Lung (tissue), 11 donors: ENCODE measurements at regions not wholly inside any gene's neighbourhood (a gene's known extent, or its start where the extent isn't known, plus 50 kb on each side); places are given as distances from the start of the nearest gene placed in this dataset.

Source experiments
- ATAC-seq: fragments of 200-7000 bp; cut with Tn5 transposase; one replicate; pipeline ENCODE4 v1.9.1; 2020; ENCODE audit warnings: moderate number of reproducible peaks; ENCODE audit not compliant: insufficient read depth, low FRiP score
- DNase-seq, 3 donors: peaks; one replicate each; pipeline ENCODE4 v3.0.0-alpha.2; 2013 to 2017
- H3K27ac ChIP-seq, 2 donors: one replicate each; pipeline ENCODE4 v1.5.1; 2013; ENCODE audit warnings: mild to moderate bottlenecking in 2 of 2, moderate library complexity in 2 of 2, control low read depth in 1 of 2, inconsistent platforms in 1 of 2, low read depth in 1 of 2, low read length in 1 of 2
- H3K27me3 ChIP-seq, 3 donors: one replicate each; pipeline ENCODE4 v1.5.1; 2013; ENCODE audit warnings: low read length in 2 of 3; ENCODE audit not compliant: control insufficient read depth in 3 of 3, insufficient read depth in 3 of 3
- H3K36me3 ChIP-seq, 4 donors: one replicate each; pipeline ENCODE4 v1.5.1; 2013; ENCODE audit warnings: low read length in 4 of 4, mild to moderate bottlenecking in 1 of 4, moderate library complexity in 1 of 4; ENCODE audit not compliant: control insufficient read depth in 4 of 4, insufficient read depth in 4 of 4
- H3K4me1 ChIP-seq, 5 donors: one replicate each; pipeline ENCODE4 v1.5.1; 2013; ENCODE audit warnings: low read length in 5 of 5, mild to moderate bottlenecking in 2 of 5, moderate library complexity in 1 of 5; ENCODE audit not compliant: control insufficient read depth in 5 of 5, insufficient read depth in 5 of 5
- H3K4me3 ChIP-seq: one replicate; pipeline ENCODE4 v1.5.1; 2013; ENCODE audit warnings: mild to moderate bottlenecking, control low read depth, moderate library complexity
- H3K9ac ChIP-seq, 2 donors: one replicate each; pipeline ENCODE4 v1.5.1; 2013; ENCODE audit warnings: low read length in 2 of 2, control low read depth in 1 of 2; ENCODE audit not compliant: insufficient read depth in 1 of 2
- H3K9me3 ChIP-seq, 4 donors: one replicate each; pipeline ENCODE4 v1.5.1; 2013; ENCODE audit warnings: low read length in 3 of 4, mild to moderate bottlenecking in 1 of 4, moderate library complexity in 1 of 4; ENCODE audit not compliant: control insufficient read depth in 4 of 4, insufficient read depth in 3 of 4
- WGBS, 2 donors: extraction: QIAGEN DNeasy Blood & Tissue Kit; methylation state at CpG; one replicate each; pipeline ENCODE4 v1.1.7; 2013; 5-methylcytosine and 5-hydroxymethylcytosine counted together
- TF ChIP-seq, protein P1 (sequence below): IDR thresholded peaks from 2 replicates; pipeline ENCODE4 v1.5.1; 2012; ENCODE audit warnings: mild to moderate bottlenecking; ENCODE audit errors: control extremely low read depth, extremely low read depth
- donor health status: control.
- donor health status: control.
- donor health status: Bipolar disorder and iron deficiency.
- donor health status: healthy.
- donor health status: DM: yes; HTN: yes; CAD: no.

DNA sequence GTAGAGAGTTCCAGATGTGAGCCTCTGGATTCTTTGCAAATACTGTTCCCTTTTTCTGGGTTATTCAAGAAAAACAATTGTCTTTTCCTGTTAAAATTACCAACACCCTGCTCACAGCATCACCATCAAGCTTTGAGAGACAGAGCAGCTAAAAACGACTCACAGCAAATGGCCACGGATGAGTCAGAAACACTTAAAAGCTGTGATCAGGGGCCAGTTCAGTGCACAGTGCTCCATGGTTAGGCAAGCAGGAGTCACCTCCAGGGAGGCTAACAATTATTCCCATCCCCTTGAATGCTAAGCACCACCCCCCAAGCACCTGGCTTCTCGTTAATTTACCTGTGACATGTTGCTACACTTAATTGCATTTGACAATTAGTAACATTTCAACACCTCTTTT, 128.4 kb upstream of the CAMK1G start:
- Histone ChIP-seq H3K27ac (no peak overlapping the region), H3K4me1 (no peaks in the 10 kb centered on the region), H3K27me3 (no peaks in the 10 kb centered on the region), H3K36me3 (no peaks in the 10 kb centered on the region), H3K9ac (no peak overlapping the region), H3K4me3 (no peak overlapping the region), H3K9me3 (peaks cover 0 to 2% (median 0%) of the 10 kb centered on the region in 4 donors)
- TF ChIP-seq, protein P1, sequence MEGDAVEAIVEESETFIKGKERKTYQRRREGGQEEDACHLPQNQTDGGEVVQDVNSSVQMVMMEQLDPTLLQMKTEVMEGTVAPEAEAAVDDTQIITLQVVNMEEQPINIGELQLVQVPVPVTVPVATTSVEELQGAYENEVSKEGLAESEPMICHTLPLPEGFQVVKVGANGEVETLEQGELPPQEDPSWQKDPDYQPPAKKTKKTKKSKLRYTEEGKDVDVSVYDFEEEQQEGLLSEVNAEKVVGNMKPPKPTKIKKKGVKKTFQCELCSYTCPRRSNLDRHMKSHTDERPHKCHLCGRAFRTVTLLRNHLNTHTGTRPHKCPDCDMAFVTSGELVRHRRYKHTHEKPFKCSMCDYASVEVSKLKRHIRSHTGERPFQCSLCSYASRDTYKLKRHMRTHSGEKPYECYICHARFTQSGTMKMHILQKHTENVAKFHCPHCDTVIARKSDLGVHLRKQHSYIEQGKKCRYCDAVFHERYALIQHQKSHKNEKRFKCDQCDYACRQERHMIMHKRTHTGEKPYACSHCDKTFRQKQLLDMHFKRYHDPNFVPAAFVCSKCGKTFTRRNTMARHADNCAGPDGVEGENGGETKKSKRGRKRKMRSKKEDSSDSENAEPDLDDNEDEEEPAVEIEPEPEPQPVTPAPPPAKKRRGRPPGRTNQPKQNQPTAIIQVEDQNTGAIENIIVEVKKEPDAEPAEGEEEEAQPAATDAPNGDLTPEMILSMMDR, result no peak
- 74 to 82% methylated on average over 3 of the region's 3 CpGs for WGBS, 2 donors
- DNase-seq, result no peak
- no peak for ATAC-seq

DNA sequence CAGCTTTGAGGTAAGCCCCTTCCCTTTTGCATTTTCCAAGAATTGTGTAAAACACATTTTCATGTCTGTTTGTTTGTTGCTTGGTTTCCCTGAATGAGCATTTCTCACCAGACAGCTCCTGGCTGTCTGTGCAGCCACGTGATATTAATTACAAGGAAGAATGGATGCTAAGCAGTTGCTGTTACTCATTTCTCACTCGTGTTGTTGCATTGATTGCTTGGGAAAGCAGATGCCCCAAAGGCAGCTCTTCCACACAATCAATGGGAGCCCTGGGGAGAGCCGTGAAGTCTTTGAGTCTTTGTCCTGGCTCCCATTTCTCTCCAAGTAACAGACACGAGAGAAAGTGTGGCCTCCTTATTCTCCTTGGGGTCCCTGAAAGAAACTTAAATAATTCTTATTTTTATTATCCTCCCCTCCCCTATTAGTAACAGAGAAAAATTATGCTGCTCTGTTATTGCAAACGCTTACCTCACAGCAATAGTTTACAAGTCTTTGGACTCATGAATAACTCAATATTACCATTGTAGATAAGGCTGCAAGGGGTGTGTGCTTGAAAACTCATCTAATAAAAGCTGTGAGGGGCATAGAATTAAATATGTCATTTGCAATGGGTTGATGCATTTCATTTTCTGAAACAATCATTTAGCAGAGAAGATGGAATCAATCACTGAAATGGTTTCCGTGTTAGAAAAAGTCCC, 127.7 kb upstream of the CAMK1G start:
- Histone ChIP-seq H3K36me3 (no peaks in the 10 kb centered on the region), H3K27ac (no peak overlapping the region), H3K4me3 (no peak overlapping the region), H3K27me3 (no peaks in the 10 kb centered on the region), H3K9me3 (peaks cover 0 to 2% (median 0%) of the 10 kb centered on the region in 4 donors), H3K4me1 (no peaks in the 10 kb centered on the region), H3K9ac (no peak overlapping the region)
- DNase-seq (no peak), ATAC-seq (no peak)
- WGBS, 2 donors, result 73 to 84% methylated on average over 6 of the region's 6 CpGs
- TF ChIP-seq, protein P1, result no peak

DNA sequence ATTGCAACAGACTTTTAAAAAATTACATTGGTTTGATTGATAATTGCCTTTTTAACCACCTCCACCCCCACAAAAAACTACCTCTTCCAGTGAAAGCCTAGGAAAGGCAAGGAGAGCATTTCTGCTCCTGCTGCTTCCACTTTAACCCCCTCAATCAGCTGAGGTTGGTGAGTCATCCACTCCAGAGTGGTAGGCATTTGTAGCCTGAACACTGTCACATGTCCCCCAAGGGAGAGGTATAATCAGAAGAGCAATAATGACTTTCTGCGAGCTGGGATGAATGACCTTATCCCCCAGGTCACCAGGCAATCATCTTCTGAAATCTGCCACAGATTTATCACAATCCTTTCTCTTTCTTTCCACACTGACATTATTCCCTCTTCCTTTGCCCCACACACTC, 126.6 kb upstream of the CAMK1G start:
- Histone ChIP-seq H3K9me3 (peaks cover 0 to 5% (median 2%) of the 10 kb centered on the region in 4 donors), H3K9ac (no peak overlapping the region), H3K4me3 (no peak overlapping the region), H3K4me1 (no peaks in the 10 kb centered on the region), H3K27ac (no peak overlapping the region), H3K27me3 (no peaks in the 10 kb centered on the region), H3K36me3 (no peaks in the 10 kb centered on the region)
- WGBS, 2 donors, result 61 to 70% methylated on average over 1 of the region's 1 CpG
- no peak for ATAC-seq
- DNase-seq, result no peak
- TF ChIP-seq, protein P1, result no peak
